ENCODE measurements at regions not wholly inside any gene's neighbourhood (a gene's known extent, or its start where the extent isn't known, plus 50 kb on each side); places are given as distances from the start of the nearest gene placed in this dataset.

GRCh38 chr11:116255321-116255953 lies 517.4 kb downstream of the BUD13 start:
- Mint-ChIP-seq H3K27ac (no peak overlapping the region), H3K4me1 (peaks cover 8% of the 10 kb centered on the region; the same call in 2 of the 3 replicates), H3K4me3 (no peak overlapping the region), H3K27me3 (ENCODE audit: insufficient read depth, low read depth, poor library complexity) (peaks cover 2% of the 10 kb centered on the region), H3K36me3 (ENCODE audit: low read depth) (no peaks in the 10 kb centered on the region; the same call in 2 of the 3 replicates), H3K9me3 (no peaks in the 10 kb centered on the region)
- Histone ChIP-seq H3K4me2 (no peak overlapping the region), H2AFZ (no peak overlapping the region), H3K9me2 (ENCODE audit: insufficient read depth) (no peaks in the 10 kb centered on the region), H3K4me1 (ENCODE audit: insufficient read depth) (peaks cover 11% of the 10 kb centered on the region; the same call in 1 of the 2 replicates), H3K79me2 (replicated peaks; ENCODE audit: insufficient read depth) (no peaks in the 10 kb centered on the region), H3K4me3 (no peak overlapping the region), H3K36me3 (ENCODE audit: insufficient read depth) (no peaks in the 10 kb centered on the region), H3F3A (replicated peaks; ENCODE audit: low read depth) (no peaks in the 10 kb centered on the region), H4K20me1 (replicated peaks; ENCODE audit: insufficient read depth) (no peaks in the 10 kb centered on the region), H3K27ac (ENCODE audit: low read depth) (no peak overlapping the region), H3K27me3 (ENCODE audit: insufficient read depth) (no peaks in the 10 kb centered on the region)
- TF ChIP-seq ZNF114 (CRISPR knock-in tag; IDR thresholded peaks at IDR 0.05) = no peak
- TF ChIP-seq EZH2 (IDR thresholded peaks at IDR 0.05; ENCODE audit: low read depth, unreplicated experiment) = no peak
- TF ChIP-seq POLR2AphosphoS5 (IDR thresholded peaks at IDR 0.05; ENCODE audit: low read depth) = no peak
- no peak for TF ChIP-seq CREB1 (CRISPR knock-in tag; IDR thresholded peaks at IDR 0.05; ENCODE audit: low read depth)
- TF ChIP-seq EZH2phosphoT487 (IDR thresholded peaks at IDR 0.05; ENCODE audit: unreplicated experiment) = no peak
- TF ChIP-seq JUNB (IDR thresholded peaks at IDR 0.05; ENCODE audit: unreplicated experiment) = no peak
- TF ChIP-seq NANOG (IDR thresholded peaks at IDR 0.05; ENCODE audit: borderline replicate concordance) = no peak
- no peak for TF ChIP-seq ZNF331 (CRISPR knock-in tag; IDR thresholded peaks at IDR 0.05; ENCODE audit: low read depth)
- TF ChIP-seq, protein P1, sequence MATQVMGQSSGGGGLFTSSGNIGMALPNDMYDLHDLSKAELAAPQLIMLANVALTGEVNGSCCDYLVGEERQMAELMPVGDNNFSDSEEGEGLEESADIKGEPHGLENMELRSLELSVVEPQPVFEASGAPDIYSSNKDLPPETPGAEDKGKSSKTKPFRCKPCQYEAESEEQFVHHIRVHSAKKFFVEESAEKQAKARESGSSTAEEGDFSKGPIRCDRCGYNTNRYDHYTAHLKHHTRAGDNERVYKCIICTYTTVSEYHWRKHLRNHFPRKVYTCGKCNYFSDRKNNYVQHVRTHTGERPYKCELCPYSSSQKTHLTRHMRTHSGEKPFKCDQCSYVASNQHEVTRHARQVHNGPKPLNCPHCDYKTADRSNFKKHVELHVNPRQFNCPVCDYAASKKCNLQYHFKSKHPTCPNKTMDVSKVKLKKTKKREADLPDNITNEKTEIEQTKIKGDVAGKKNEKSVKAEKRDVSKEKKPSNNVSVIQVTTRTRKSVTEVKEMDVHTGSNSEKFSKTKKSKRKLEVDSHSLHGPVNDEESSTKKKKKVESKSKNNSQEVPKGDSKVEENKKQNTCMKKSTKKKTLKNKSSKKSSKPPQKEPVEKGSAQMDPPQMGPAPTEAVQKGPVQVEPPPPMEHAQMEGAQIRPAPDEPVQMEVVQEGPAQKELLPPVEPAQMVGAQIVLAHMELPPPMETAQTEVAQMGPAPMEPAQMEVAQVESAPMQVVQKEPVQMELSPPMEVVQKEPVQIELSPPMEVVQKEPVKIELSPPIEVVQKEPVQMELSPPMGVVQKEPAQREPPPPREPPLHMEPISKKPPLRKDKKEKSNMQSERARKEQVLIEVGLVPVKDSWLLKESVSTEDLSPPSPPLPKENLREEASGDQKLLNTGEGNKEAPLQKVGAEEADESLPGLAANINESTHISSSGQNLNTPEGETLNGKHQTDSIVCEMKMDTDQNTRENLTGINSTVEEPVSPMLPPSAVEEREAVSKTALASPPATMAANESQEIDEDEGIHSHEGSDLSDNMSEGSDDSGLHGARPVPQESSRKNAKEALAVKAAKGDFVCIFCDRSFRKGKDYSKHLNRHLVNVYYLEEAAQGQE (IDR thresholded peaks at IDR 0.05; ENCODE audit: unreplicated experiment) = no peak
- TF ChIP-seq STAT1 (IDR thresholded peaks at IDR 0.05; ENCODE audit: unreplicated experiment) = no peak
- TF ChIP-seq, protein P2, sequence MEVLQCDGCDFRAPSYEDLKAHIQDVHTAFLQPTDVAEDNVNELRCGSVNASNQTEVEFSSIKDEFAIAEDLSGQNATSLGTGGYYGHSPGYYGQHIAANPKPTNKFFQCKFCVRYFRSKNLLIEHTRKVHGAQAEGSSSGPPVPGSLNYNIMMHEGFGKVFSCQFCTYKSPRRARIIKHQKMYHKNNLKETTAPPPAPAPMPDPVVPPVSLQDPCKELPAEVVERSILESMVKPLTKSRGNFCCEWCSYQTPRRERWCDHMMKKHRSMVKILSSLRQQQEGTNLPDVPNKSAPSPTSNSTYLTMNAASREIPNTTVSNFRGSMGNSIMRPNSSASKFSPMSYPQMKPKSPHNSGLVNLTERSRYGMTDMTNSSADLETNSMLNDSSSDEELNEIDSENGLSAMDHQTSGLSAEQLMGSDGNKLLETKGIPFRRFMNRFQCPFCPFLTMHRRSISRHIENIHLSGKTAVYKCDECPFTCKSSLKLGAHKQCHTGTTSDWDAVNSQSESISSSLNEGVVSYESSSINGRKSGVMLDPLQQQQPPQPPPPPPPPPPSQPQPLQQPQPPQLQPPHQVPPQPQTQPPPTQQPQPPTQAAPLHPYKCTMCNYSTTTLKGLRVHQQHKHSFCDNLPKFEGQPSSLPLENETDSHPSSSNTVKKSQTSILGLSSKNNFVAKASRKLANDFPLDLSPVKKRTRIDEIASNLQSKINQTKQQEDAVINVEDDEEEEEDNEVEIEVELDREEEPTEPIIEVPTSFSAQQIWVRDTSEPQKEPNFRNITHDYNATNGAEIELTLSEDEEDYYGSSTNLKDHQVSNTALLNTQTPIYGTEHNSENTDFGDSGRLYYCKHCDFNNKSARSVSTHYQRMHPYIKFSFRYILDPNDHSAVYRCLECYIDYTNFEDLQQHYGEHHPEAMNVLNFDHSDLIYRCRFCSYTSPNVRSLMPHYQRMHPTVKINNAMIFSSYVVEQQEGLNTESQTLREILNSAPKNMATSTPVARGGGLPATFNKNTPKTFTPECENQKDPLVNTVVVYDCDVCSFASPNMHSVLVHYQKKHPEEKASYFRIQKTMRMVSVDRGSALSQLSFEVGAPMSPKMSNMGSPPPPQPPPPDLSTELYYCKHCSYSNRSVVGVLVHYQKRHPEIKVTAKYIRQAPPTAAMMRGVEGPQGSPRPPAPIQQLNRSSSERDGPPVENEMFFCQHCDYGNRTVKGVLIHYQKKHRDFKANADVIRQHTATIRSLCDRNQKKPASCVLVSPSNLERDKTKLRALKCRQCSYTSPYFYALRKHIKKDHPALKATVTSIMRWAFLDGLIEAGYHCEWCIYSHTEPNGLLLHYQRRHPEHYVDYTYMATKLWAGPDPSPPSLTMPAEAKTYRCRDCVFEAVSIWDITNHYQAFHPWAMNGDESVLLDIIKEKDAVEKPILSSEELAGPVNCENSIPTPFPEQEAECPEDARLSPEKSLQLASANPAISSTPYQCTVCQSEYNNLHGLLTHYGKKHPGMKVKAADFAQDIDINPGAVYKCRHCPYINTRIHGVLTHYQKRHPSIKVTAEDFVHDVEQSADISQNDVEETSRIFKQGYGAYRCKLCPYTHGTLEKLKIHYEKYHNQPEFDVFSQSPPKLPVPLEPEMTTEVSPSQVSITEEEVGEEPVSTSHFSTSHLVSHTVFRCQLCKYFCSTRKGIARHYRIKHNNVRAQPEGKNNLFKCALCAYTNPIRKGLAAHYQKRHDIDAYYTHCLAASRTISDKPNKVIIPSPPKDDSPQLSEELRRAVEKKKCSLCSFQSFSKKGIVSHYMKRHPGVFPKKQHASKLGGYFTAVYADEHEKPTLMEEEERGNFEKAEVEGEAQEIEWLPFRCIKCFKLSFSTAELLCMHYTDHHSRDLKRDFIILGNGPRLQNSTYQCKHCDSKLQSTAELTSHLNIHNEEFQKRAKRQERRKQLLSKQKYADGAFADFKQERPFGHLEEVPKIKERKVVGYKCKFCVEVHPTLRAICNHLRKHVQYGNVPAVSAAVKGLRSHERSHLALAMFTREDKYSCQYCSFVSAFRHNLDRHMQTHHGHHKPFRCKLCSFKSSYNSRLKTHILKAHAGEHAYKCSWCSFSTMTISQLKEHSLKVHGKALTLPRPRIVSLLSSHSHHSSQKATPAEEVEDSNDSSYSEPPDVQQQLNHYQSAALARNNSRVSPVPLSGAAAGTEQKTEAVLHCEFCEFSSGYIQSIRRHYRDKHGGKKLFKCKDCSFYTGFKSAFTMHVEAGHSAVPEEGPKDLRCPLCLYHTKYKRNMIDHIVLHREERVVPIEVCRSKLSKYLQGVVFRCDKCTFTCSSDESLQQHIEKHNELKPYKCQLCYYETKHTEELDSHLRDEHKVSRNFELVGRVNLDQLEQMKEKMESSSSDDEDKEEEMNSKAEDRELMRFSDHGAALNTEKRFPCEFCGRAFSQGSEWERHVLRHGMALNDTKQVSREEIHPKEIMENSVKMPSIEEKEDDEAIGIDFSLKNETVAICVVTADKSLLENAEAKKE (CRISPR knock-in tag; IDR thresholded peaks at IDR 0.05) = no peak
- TF ChIP-seq, protein P3, sequence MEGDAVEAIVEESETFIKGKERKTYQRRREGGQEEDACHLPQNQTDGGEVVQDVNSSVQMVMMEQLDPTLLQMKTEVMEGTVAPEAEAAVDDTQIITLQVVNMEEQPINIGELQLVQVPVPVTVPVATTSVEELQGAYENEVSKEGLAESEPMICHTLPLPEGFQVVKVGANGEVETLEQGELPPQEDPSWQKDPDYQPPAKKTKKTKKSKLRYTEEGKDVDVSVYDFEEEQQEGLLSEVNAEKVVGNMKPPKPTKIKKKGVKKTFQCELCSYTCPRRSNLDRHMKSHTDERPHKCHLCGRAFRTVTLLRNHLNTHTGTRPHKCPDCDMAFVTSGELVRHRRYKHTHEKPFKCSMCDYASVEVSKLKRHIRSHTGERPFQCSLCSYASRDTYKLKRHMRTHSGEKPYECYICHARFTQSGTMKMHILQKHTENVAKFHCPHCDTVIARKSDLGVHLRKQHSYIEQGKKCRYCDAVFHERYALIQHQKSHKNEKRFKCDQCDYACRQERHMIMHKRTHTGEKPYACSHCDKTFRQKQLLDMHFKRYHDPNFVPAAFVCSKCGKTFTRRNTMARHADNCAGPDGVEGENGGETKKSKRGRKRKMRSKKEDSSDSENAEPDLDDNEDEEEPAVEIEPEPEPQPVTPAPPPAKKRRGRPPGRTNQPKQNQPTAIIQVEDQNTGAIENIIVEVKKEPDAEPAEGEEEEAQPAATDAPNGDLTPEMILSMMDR (conservative IDR thresholded peaks at IDR 0.05; ENCODE audit: low read depth in 2 of 2) = no peak
- no peak for ATAC-seq
- no peak for DNase-seq (ENCODE audit: low spot score)
